Panc1 (cell line): ENCODE measurements at regions not wholly inside any gene's neighbourhood (a gene's known extent, or its start where the extent isn't known, plus 50 kb on each side); places are given as distances from the start of the nearest gene placed in this dataset.

ENCODE experiments used
- ATAC-seq: fragments of 200-7000 bp; cut with Tn5 transposase; 2 replicates; pipeline ENCODE4 v1.9.1; 2020; ENCODE audit warnings: mild to moderate bottlenecking, moderate library complexity
- BruUV-seq: library from RNA; stranded (reverse); fragments of 400-500 nt; replicated peaks from 2 replicates; lab custom pipeline; 2021; lab: Mats Ljungman, UMichigan
- CTCF ChIA-PET: fragments of 300-600 bp; sonication (Branson Sonifier 250); formaldehyde crosslinking; loops from one replicate; lab custom pipeline; 2022; ENCODE audit warnings: antibody characterized with exemption; lab: Charles Lee
- POLR2A ChIA-PET: fragments of 300-600 bp; sonication (Branson Sonifier 250); formaldehyde crosslinking; loops from one replicate; lab custom pipeline; 2022; ENCODE audit warnings: antibody characterized with exemption; lab: Charles Lee
- DNase-seq: peaks from one replicate; pipeline ENCODE4 v3.0.0-alpha.2; 2010; ENCODE audit warnings: low read depth, low spot score
- H3K27ac ChIP-seq: 2 replicates; pipeline ENCODE4 v1.5.1; 2011; ENCODE audit warnings: mild to moderate bottlenecking, low read length, inconsistent platforms
- H3K27me3 ChIP-seq: fragments of 200-500 bp; sonication (Bioruptor generic); 2 replicates; pipeline ENCODE4 v1.6.0; 2014; ENCODE audit warnings: low read length, inconsistent platforms; ENCODE audit not compliant: control insufficient read depth, insufficient read depth
- H3K36me3 ChIP-seq: fragments of 200-500 bp; sonication (Bioruptor generic); 2 replicates; pipeline ENCODE4 v1.5.1; 2014; ENCODE audit warnings: inconsistent platforms, mild to moderate bottlenecking, low read length, moderate library complexity; ENCODE audit not compliant: control insufficient read depth, insufficient read depth
- H3K4me1 ChIP-seq: 2 replicates; pipeline ENCODE4 v1.5.1; 2011; ENCODE audit warnings: inconsistent platforms, mild to moderate bottlenecking, low read length, moderate library complexity; ENCODE audit not compliant: control insufficient read depth, insufficient read depth
- H3K4me3 ChIP-seq, 2 experiments: 2 replicates each; pipeline ENCODE4 v1.5.1; 2011 to 2012; ENCODE audit warnings: low read depth in 2 of 2, low read length in 2 of 2, mild to moderate bottlenecking in 2 of 2, inconsistent platforms in 1 of 2, moderate library complexity in 1 of 2
- H3K9me3 ChIP-seq: fragments of 200-500 bp; sonication (Bioruptor generic); 2 replicates; pipeline ENCODE4 v1.5.1; 2014; ENCODE audit warnings: low read depth, mild to moderate bottlenecking, inconsistent platforms, low read length, moderate library complexity; ENCODE audit not compliant: control insufficient read depth, insufficient read depth
- CTCF ChIP-seq: fragments of 450-650 bp; IDR thresholded peaks from 2 replicates; pipeline ENCODE4 v1.5.1; 2017; ENCODE audit warnings: mild to moderate bottlenecking
- POLR2AphosphoS5 ChIP-seq: IDR thresholded peaks from 2 replicates; pipeline ENCODE4 v1.6.1; 2012; ENCODE audit warnings: mild to moderate bottlenecking, low read depth, low read length, moderate library complexity
- REST ChIP-seq, 2 experiments: IDR thresholded peaks; 2 replicates each; pipeline ENCODE4 v1.6.1; 2011 to 2012; ENCODE audit warnings: low read depth in 2 of 2, control low read depth in 1 of 2, low read length in 1 of 2, mild to moderate bottlenecking in 1 of 2, moderate library complexity in 1 of 2; ENCODE audit not compliant: insufficient read depth in 1 of 2
- SIN3A ChIP-seq: IDR thresholded peaks from 2 replicates; pipeline ENCODE4 v1.6.1; 2012; ENCODE audit warnings: low read depth, mild to moderate bottlenecking, low read length, moderate library complexity, borderline replicate concordance; ENCODE audit not compliant: insufficient read depth
- TCF7L2 ChIP-seq: IDR thresholded peaks from 2 replicates; pipeline ENCODE4 v1.6.1; 2011; ENCODE audit warnings: mild to moderate bottlenecking, low read depth, low read length, inconsistent platforms
- in situ Hi-C: cut with HindIII; loops from 2 replicates; pipeline ENCODE4 v1.10.0; 2016; ENCODE audit warnings: low sequenced_read_pairs, low pct_unique_long_range_greater_than_20kb
- intact Hi-C: fragments of 100-400 bp; cut with micrococcal nuclease; formaldehyde crosslinking; loops from one replicate; pipeline ENCODE4 v1.10.0; 2022; ENCODE audit not compliant: unreplicated experiment

GRCh38 chr12:115489253-115489652, 788.2 kb downstream of the MED13L start:
- no peak for DNase-seq
- ChIA-PET CTCF (no interaction called here), POLR2A (no interaction called here)
- intact Hi-C loops (no loop called here), in situ Hi-C loops (no loop called here)
- H3K36me3 ChIP-seq, result no peaks in the 10 kb centered on the region
- no peak overlapping the region for H3K27ac ChIP-seq
- TF ChIP-seq CTCF, result no peak
- no peak for TF ChIP-seq SIN3A
- no peak for TF ChIP-seq REST (IDR thresholded peaks at IDR 0.05; ENCODE audit: insufficient read depth in 1 of 2, low read depth in 2 of 2, low read length in 1 of 2)
- no peak for TF ChIP-seq TCF7L2
- no peak for TF ChIP-seq POLR2AphosphoS5
- no peaks in the 10 kb centered on the region for H3K4me1 ChIP-seq
- ATAC-seq, result no peak
- no peaks in the 10 kb centered on the region; the same call in 1 of the 2 replicates for H3K27me3 ChIP-seq
- H3K9me3 ChIP-seq, result no peaks in the 10 kb centered on the region
- BruUV-seq, result no TSS peak
- H3K4me3 ChIP-seq, result no peak overlapping the region

GRCh38 chr12:115485967-115486366, 791.5 kb downstream of the MED13L start:
- TF ChIP-seq CTCF (no peak), SIN3A (no peak), POLR2AphosphoS5 (no peak), REST (IDR thresholded peaks at IDR 0.05; ENCODE audit: insufficient read depth in 1 of 2, low read depth in 2 of 2, low read length in 1 of 2) (no peak), TCF7L2 (no peak)
- intact Hi-C loops, result no loop called here
- H3K4me1 ChIP-seq, result no peaks in the 10 kb centered on the region
- H3K27ac ChIP-seq, result no peak overlapping the region
- CTCF ChIA-PET, result no interaction called here
- DNase-seq, result no peak
- no peaks in the 10 kb centered on the region for H3K36me3 ChIP-seq
- in situ Hi-C loops, result no loop called here
- H3K4me3 ChIP-seq, result no peak overlapping the region
- no peak for ATAC-seq
- BruUV-seq, result no TSS peak
- no peaks in the 10 kb centered on the region for H3K27me3 ChIP-seq
- no peaks in the 10 kb centered on the region for H3K9me3 ChIP-seq
- POLR2A ChIA-PET, result no interaction called here
